NCI-H2029 treated with DMSO at 0.1 percent for 48 hours (cell line): ENCODE measurements at regions not wholly inside any gene's neighbourhood (a gene's known extent, or its start where the extent isn't known, plus 50 kb on each side); places are given as distances from the start of the nearest gene placed in this dataset.
A peak's percentile ranks its signal among the peaks of the same experiment; 100 is the strongest.

Experiments used
- DNase-seq: peaks from one replicate; lab custom pipeline; 2025; lab: John Stamatoyannopoulos, UW

GRCh38 chr2:188142088-188142487 is 149.6 kb upstream of the GULP1 start:
- DNase-seq, result no peak

GRCh38 chr2:188142636-188143295 is 148.9 kb upstream of the GULP1 start:
- no peak for DNase-seq

GRCh38 chr2:188145885-188146284 is 145.8 kb upstream of the GULP1 start:
- DNase-seq, result no peak

GRCh38 chr2:188146888-188147287 is 144.8 kb upstream of the GULP1 start:
- peak; percentile 41 for DNase-seq

- DNase-seq, result no peak
Measured at GRCh38 chr2:188151670-188152069, 140.0 kb upstream of the GULP1 start.

- DNase-seq, result no peak
Measured at GRCh38 chr2:188158337-188159100, 133.2 kb upstream of the GULP1 start.

GRCh38 chr2:188159484-188159883 is 132.2 kb upstream of the GULP1 start:
- no peak for DNase-seq

- no peak for DNase-seq
Measured at GRCh38 chr2:188170356-188170755, 121.3 kb upstream of the GULP1 start.

- DNase-seq, result no peak
Measured at GRCh38 chr2:188176620-188177019, 115.1 kb upstream of the GULP1 start.

GRCh38 chr2:188181067-188181838 is 110.4 kb upstream of the GULP1 start:
- no peak for DNase-seq

GRCh38 chr2:188181884-188182283 is 109.8 kb upstream of the GULP1 start:
- DNase-seq, result no peak

- no peak for DNase-seq
Measured at GRCh38 chr2:188187726-188188125, 103.9 kb upstream of the GULP1 start.

GRCh38 chr2:188189356-188189755 is 102.3 kb upstream of the GULP1 start:
- DNase-seq, result no peak

- DNase-seq, result no peak
Measured at GRCh38 chr2:188193230-188193629, 98.4 kb upstream of the GULP1 start.

- no peak for DNase-seq
Measured at GRCh38 chr2:188196343-188197008, 95.2 kb upstream of the GULP1 start.

GRCh38 chr2:188199716-188200128 is 92.0 kb upstream of the GULP1 start:
- DNase-seq, result no peak

GRCh38 chr2:188201639-188202038 is 90.0 kb upstream of the GULP1 start:
- DNase-seq, result no peak

- DNase-seq, result no peak
Measured at GRCh38 chr2:188202777-188203176, 88.9 kb upstream of the GULP1 start.

GRCh38 chr2:188203776-188204175 is 87.9 kb upstream of the GULP1 start:
- DNase-seq, result no peak

- no peak for DNase-seq
Measured at GRCh38 chr2:188204824-188205223, 86.8 kb upstream of the GULP1 start.

GRCh38 chr2:188207554-188207953 is 84.1 kb upstream of the GULP1 start:
- no peak for DNase-seq

GRCh38 chr2:188209218-188209617 is 82.5 kb upstream of the GULP1 start:
- no peak for DNase-seq
